A673 (cell line): ENCODE measurements at regions not wholly inside any gene's neighbourhood (a gene's known extent, or its start where the extent isn't known, plus 50 kb on each side); places are given as distances from the start of the nearest gene placed in this dataset.

Experiments used
- CTCF ChIP-seq: fragments of 300-800, 200-600 bp; sonication (generic); conservative IDR thresholded peaks from 2 replicates; pipeline ENCODE4 v1.5.1; 2017; ENCODE audit warnings: low read depth, mild to moderate bottlenecking, antibody characterized with exemption, low read length, moderate library complexity, mixed read lengths
- EZH2 ChIP-seq: fragments of 200-600 bp; sonication (generic); IDR thresholded peaks from 2 replicates; pipeline ENCODE4 v1.6.1; 2017; ENCODE audit warnings: borderline replicate concordance, low read depth, mild to moderate bottlenecking, mixed read lengths, antibody characterized with exemption, low read length; ENCODE audit not compliant: poor library complexity, severe bottlenecking

GRCh38 chr6:150303256-150303655 lies 65.6 kb upstream of the IYD start:
- TF ChIP-seq CTCF, result no peak
- no peak for TF ChIP-seq EZH2
